GM12873 (cell line): ENCODE measurements at regions not wholly inside any gene's neighbourhood (a gene's known extent, or its start where the extent isn't known, plus 50 kb on each side); places are given as distances from the start of the nearest gene placed in this dataset.

Source experiments
- TF ChIP-seq, protein P1 (sequence below): IDR thresholded peaks from 2 replicates; pipeline ENCODE4 v1.5.1; 2012; ENCODE audit warnings: low read depth, mild to moderate bottlenecking, moderate library complexity, low read length, control low read depth; ENCODE audit not compliant: insufficient read depth; ENCODE audit errors: missing control alignments

- TF ChIP-seq, protein P1, sequence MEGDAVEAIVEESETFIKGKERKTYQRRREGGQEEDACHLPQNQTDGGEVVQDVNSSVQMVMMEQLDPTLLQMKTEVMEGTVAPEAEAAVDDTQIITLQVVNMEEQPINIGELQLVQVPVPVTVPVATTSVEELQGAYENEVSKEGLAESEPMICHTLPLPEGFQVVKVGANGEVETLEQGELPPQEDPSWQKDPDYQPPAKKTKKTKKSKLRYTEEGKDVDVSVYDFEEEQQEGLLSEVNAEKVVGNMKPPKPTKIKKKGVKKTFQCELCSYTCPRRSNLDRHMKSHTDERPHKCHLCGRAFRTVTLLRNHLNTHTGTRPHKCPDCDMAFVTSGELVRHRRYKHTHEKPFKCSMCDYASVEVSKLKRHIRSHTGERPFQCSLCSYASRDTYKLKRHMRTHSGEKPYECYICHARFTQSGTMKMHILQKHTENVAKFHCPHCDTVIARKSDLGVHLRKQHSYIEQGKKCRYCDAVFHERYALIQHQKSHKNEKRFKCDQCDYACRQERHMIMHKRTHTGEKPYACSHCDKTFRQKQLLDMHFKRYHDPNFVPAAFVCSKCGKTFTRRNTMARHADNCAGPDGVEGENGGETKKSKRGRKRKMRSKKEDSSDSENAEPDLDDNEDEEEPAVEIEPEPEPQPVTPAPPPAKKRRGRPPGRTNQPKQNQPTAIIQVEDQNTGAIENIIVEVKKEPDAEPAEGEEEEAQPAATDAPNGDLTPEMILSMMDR: no peak
These were observed 125.7 kb upstream of the BTG1 start for GRCh38 chr12:92271341-92271740.

DNA sequence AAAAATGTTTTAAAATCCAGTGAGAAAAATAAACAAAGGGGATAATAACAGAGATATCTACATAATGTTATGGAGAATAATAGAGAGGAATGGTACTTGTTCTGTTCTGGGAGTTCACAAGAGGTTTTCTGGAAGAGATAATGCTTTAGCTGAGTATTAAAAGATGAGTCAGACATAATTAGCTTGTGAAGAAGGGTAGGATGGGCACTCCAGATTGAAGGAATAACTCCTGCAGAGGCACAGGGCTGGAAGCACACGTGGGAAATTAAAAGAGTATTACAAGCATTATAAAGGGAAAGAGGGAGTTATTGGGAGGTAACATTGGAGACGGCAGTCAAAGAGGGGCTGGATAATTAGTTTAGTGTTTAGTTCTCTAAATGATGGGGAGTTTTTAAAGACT, 124.9 kb upstream of the BTG1 start:
- TF ChIP-seq, protein P1: no peak

DNA sequence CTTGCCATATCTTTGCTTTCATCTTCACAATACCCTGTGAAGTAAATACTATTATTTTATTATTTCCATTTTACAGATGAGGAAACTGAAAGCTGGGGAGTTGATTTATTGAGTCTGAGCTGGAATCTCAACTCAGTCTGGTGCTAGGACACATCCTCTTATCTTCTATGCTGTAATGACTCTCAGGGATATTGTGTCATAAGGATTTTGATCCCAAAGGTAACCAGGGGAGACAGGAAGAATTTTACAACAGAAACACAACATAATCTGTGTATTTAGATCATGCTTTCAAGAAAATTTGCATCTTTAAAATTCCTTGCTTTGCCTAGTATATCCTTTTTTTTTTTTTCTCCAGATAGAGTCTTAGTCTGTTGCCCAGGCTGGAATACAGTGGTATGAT, 123.3 kb upstream of the BTG1 start:
- TF ChIP-seq, protein P1: no peak

GRCh38 chr12:92261692-92262091, 116.0 kb upstream of the BTG1 start:
- TF ChIP-seq, protein P1: no peak

DNA sequence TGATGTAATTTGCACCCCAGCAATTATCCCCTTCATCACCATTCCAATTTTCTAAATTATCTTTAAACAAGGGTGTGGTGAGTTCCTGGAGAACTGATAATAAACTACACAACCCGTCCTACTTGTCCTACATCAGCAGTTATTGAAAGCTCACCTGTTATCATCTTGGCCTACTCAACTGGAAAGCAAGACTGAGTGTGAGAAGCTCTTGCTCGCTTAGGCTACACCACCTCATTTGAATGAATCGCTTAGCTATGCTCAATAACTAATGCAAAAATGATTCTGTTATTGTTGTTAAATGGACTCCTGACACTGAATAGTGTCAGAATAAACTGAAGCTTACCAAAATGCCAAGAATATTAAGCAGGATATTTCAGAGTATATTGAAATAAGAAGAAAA, 115.4 kb upstream of the BTG1 start:
- TF ChIP-seq, protein P1: no peak

- TF ChIP-seq, protein P1: no peak
These were observed 114.1 kb upstream of the BTG1 start for GRCh38 chr12:92259696-92260251.

DNA sequence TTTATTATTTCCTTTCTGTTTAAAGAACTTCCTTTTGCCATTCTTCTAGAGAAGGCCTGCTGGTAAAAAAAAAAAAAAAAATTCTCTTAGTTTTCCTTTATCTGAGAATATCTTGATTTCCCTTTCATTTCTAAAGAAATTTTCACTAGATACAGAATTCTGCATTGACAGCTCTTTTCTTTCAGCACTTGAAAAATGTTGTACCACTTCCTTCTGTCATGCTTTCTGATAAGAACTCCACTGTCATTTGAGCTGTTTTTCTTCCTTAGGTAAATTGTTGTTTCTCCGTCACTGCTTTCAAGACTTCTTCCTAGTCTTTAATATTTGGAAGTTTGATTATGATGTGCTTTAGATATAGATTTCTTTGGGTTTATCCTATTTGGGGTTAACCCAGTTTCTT, 113.6 kb upstream of the BTG1 start:
- TF ChIP-seq, protein P1: no peak

- TF ChIP-seq, protein P1: no peak
These were observed 111.6 kb upstream of the BTG1 start for GRCh38 chr12:92257261-92257660.
